Activated B cell treated with CpG ODN at 0.5 μM for 24 hours (primary cell): ENCODE measurements at regions not wholly inside any gene's neighbourhood (a gene's known extent, or its start where the extent isn't known, plus 50 kb on each side); places are given as distances from the start of the nearest gene placed in this dataset.

Experiments used
- ATAC-seq: fragments of 200-7000 bp; cut with Tn5 transposase; one replicate; pipeline ENCODE4 v1.10.0; 2021; ENCODE audit warnings: low read depth, mild to moderate bottlenecking, moderate library complexity
- CTCF ChIA-PET: fragments of 350-600 bp; sonication (Branson Sonifier 250); formaldehyde crosslinking; loops from one replicate; lab custom pipeline; 2021; ENCODE audit warnings: antibody characterized with exemption; lab: Charles Lee
- POLR2A ChIA-PET: fragments of 350-600 bp; sonication (Branson Sonifier 250); formaldehyde crosslinking; loops from one replicate; lab custom pipeline; 2021; ENCODE audit warnings: antibody characterized with exemption; lab: Charles Lee
- DNase-seq: peaks from one replicate; pipeline ENCODE4 v3.0.0; 2022
- H3K27ac Mint-ChIP-seq: one replicate; pipeline ENCODE4 v1.8.0; 2020; ENCODE audit warnings: mixed read lengths
- H3K27me3 Mint-ChIP-seq: one replicate; pipeline ENCODE4 v1.8.0; 2021; ENCODE audit warnings: mixed read lengths
- H3K36me3 Mint-ChIP-seq: one replicate; pipeline ENCODE4 v1.8.0; 2021; ENCODE audit warnings: low read depth, mixed read lengths
- H3K4me1 Mint-ChIP-seq: one replicate; pipeline ENCODE4 v1.8.0; 2021; ENCODE audit warnings: mixed read lengths
- H3K4me3 Mint-ChIP-seq: one replicate; pipeline ENCODE4 v1.8.0; 2020; ENCODE audit warnings: mild to moderate bottlenecking, mixed read lengths
- H3K9me3 Mint-ChIP-seq: one replicate; pipeline ENCODE4 v1.8.0; 2020; ENCODE audit warnings: mixed read lengths
- CTCF ChIP-seq: fragments of 200-600 bp; IDR thresholded peaks from one replicate; pipeline ENCODE4 v1.8.0; 2022; ENCODE audit warnings: antibody characterized with exemption, mild to moderate bottlenecking
- intact Hi-C: fragments of 100-400 bp; cut with micrococcal nuclease; formaldehyde crosslinking; loops from one replicate; pipeline ENCODE4 v1.15.1; 2024

- peaks cover 8% of the 10 kb centered on the region for H3K27me3 Mint-ChIP-seq
- no peaks in the 10 kb centered on the region for H3K4me1 Mint-ChIP-seq
- H3K27ac Mint-ChIP-seq: no peak overlapping the region
- H3K36me3 Mint-ChIP-seq: no peaks in the 10 kb centered on the region
- H3K9me3 Mint-ChIP-seq: peaks cover 19% of the 10 kb centered on the region
- H3K4me3 Mint-ChIP-seq: no peak overlapping the region
- DNase-seq (no peak), ATAC-seq (no peak)
- POLR2A ChIA-PET: no interaction called here
- CTCF ChIA-PET: no interaction called here
- TF ChIP-seq CTCF: no peak
- intact Hi-C loops: no loop called here
These were observed 124.4 kb upstream of the MAP1B start for GRCh38 chr5:71982717-71983395.

- Mint-ChIP-seq H3K36me3 (no peaks in the 10 kb centered on the region), H3K27ac (no peak overlapping the region), H3K27me3 (peaks cover 10% of the 10 kb centered on the region), H3K4me3 (no peak overlapping the region), H3K9me3 (peaks cover 16% of the 10 kb centered on the region), H3K4me1 (no peaks in the 10 kb centered on the region)
- ChIA-PET POLR2A (no interaction called here), CTCF (no interaction called here)
- DNase-seq: no peak
- TF ChIP-seq CTCF: no peak
- intact Hi-C loops: no loop called here
- no peak for ATAC-seq
These were observed 121.2 kb upstream of the MAP1B start for GRCh38 chr5:71986101-71986500.

GRCh38 chr5:71988808-71989207 lies 118.5 kb upstream of the MAP1B start:
- H3K4me1 Mint-ChIP-seq: no peaks in the 10 kb centered on the region
- ChIA-PET POLR2A (no interaction called here), CTCF (interaction anchor here (1.1 kb wide), 1 partner anchor 30 kb away, joined by 3 read pairs; no protein-coding TSS in a partner anchor)
- H3K9me3 Mint-ChIP-seq: no peaks in the 10 kb centered on the region
- ATAC-seq: no peak
- H3K4me3 Mint-ChIP-seq: no peak overlapping the region
- intact Hi-C loops: no loop called here
- peaks cover 9% of the 10 kb centered on the region for H3K27me3 Mint-ChIP-seq
- no peaks in the 10 kb centered on the region for H3K36me3 Mint-ChIP-seq
- no peak overlapping the region for H3K27ac Mint-ChIP-seq
- DNase-seq: no peak
- TF ChIP-seq CTCF: no peak

GRCh38 chr5:71993600-71993999 lies 113.7 kb upstream of the MAP1B start:
- ATAC-seq (no peak), DNase-seq (no peak)
- Mint-ChIP-seq H3K27me3 (peaks cover 4% of the 10 kb centered on the region), H3K36me3 (no peaks in the 10 kb centered on the region), H3K27ac (no peak overlapping the region), H3K4me3 (no peak overlapping the region), H3K9me3 (no peaks in the 10 kb centered on the region), H3K4me1 (no peaks in the 10 kb centered on the region)
- TF ChIP-seq CTCF: no peak
- CTCF ChIA-PET: no interaction called here
- POLR2A ChIA-PET: no interaction called here
- intact Hi-C loops: no loop called here

GRCh38 chr5:71996789-71997188 lies 110.5 kb upstream of the MAP1B start:
- TF ChIP-seq CTCF: no peak
- CTCF ChIA-PET: no interaction called here
- Mint-ChIP-seq H3K9me3 (no peaks in the 10 kb centered on the region), H3K27ac (no peak overlapping the region), H3K4me3 (no peak overlapping the region), H3K27me3 (peaks cover 2% of the 10 kb centered on the region), H3K36me3 (no peaks in the 10 kb centered on the region), H3K4me1 (no peaks in the 10 kb centered on the region)
- DNase-seq (no peak), ATAC-seq (no peak)
- POLR2A ChIA-PET: no interaction called here
- intact Hi-C loops: no loop called here
